Mucosa of stomach (tissue), 1 donor: ENCODE measurements at regions not wholly inside any gene's neighbourhood (a gene's known extent, or its start where the extent isn't known, plus 50 kb on each side); places are given as distances from the start of the nearest gene placed in this dataset.
"Not testable (repeated sequence)": the region's sequence is repeated elsewhere in the genome, so short reads cannot be mapped to it uniquely, and the experiment has no call there.

Experiments used
- H3K27me3 ChIP-seq: one replicate; pipeline ENCODE4 v1.7.0; 2013; ENCODE audit warnings: mild to moderate bottlenecking, low read length; ENCODE audit not compliant: control insufficient read depth, insufficient read depth
- H3K36me3 ChIP-seq: one replicate; pipeline ENCODE4 v1.7.0; 2013; ENCODE audit warnings: low read length; ENCODE audit not compliant: control insufficient read depth, insufficient read depth
- H3K4me1 ChIP-seq: one replicate; pipeline ENCODE4 v1.7.0; 2013; ENCODE audit warnings: mild to moderate bottlenecking, low read length; ENCODE audit not compliant: control insufficient read depth, insufficient read depth
- H3K4me3 ChIP-seq: one replicate; pipeline ENCODE4 v1.7.0; 2013; ENCODE audit warnings: low read length
- H3K9ac ChIP-seq: one replicate; pipeline ENCODE4 v1.7.0; 2013; ENCODE audit warnings: mild to moderate bottlenecking, low read length, moderate library complexity
- H3K9me3 ChIP-seq: one replicate; pipeline ENCODE4 v1.7.0; 2013; ENCODE audit warnings: mild to moderate bottlenecking, low read length, moderate library complexity; ENCODE audit not compliant: control insufficient read depth
- donor health status: Pancreatic carcinoma.

GRCh38 chr4:181835348-181835747 lies 407.9 kb upstream of the TENM3 start:
- H3K36me3 ChIP-seq: no peaks in the 10 kb centered on the region
- no peak overlapping the region for H3K4me3 ChIP-seq
- H3K9me3 ChIP-seq: no peaks in the 10 kb centered on the region
- H3K4me1 ChIP-seq: no peaks in the 10 kb centered on the region
- no peaks in the 10 kb centered on the region for H3K27me3 ChIP-seq
- H3K9ac ChIP-seq: no peak overlapping the region

- H3K4me3 ChIP-seq: no peak overlapping the region
- no peaks in the 10 kb centered on the region for H3K36me3 ChIP-seq
- H3K9ac ChIP-seq: no peak overlapping the region
- H3K27me3 ChIP-seq: no peaks in the 10 kb centered on the region
- H3K9me3 ChIP-seq: no peaks in the 10 kb centered on the region
- no peaks in the 10 kb centered on the region for H3K4me1 ChIP-seq
Measured at GRCh38 chr4:181838253-181838652, 404.9 kb upstream of the TENM3 start.

- H3K27me3 ChIP-seq, H3K9ac ChIP-seq, H3K9me3 ChIP-seq, H3K4me3 ChIP-seq, H3K4me1 ChIP-seq, H3K36me3 ChIP-seq: not testable (repeated sequence)
Measured at GRCh38 chr4:181843797-181844196, 399.4 kb upstream of the TENM3 start.

- H3K27me3 ChIP-seq: no peaks in the 10 kb centered on the region
- no peaks in the 10 kb centered on the region for H3K9me3 ChIP-seq
- H3K36me3 ChIP-seq: no peaks in the 10 kb centered on the region
- H3K4me3 ChIP-seq: no peak overlapping the region
- H3K4me1 ChIP-seq: no peaks in the 10 kb centered on the region
- H3K9ac ChIP-seq: no peak overlapping the region
Measured at GRCh38 chr4:181845617-181846016, 397.6 kb upstream of the TENM3 start.

- H3K9me3 ChIP-seq: no peaks in the 10 kb centered on the region
- H3K9ac ChIP-seq: no peak overlapping the region
- no peak overlapping the region for H3K4me3 ChIP-seq
- H3K4me1 ChIP-seq: no peaks in the 10 kb centered on the region
- no peaks in the 10 kb centered on the region for H3K27me3 ChIP-seq
- H3K36me3 ChIP-seq: no peaks in the 10 kb centered on the region
Measured at GRCh38 chr4:181846934-181847333, 396.3 kb upstream of the TENM3 start.

GRCh38 chr4:181848357-181848756 lies 394.8 kb upstream of the TENM3 start:
- no peak overlapping the region for H3K4me3 ChIP-seq
- no peaks in the 10 kb centered on the region for H3K4me1 ChIP-seq
- no peaks in the 10 kb centered on the region for H3K9me3 ChIP-seq
- H3K27me3 ChIP-seq: no peaks in the 10 kb centered on the region
- H3K36me3 ChIP-seq: no peaks in the 10 kb centered on the region
- H3K9ac ChIP-seq: no peak overlapping the region

- Histone ChIP-seq H3K27me3 (no peaks in the 10 kb centered on the region), H3K9me3 (no peaks in the 10 kb centered on the region), H3K4me3 (no peak overlapping the region), H3K36me3 (no peaks in the 10 kb centered on the region), H3K9ac (no peak overlapping the region), H3K4me1 (no peaks in the 10 kb centered on the region)
Measured at GRCh38 chr4:181849472-181849871, 393.7 kb upstream of the TENM3 start.

- Histone ChIP-seq H3K4me3 (no peak overlapping the region), H3K9ac (no peak overlapping the region), H3K9me3 (no peaks in the 10 kb centered on the region), H3K4me1 (no peaks in the 10 kb centered on the region), H3K27me3 (no peaks in the 10 kb centered on the region), H3K36me3 (no peaks in the 10 kb centered on the region)
Measured at GRCh38 chr4:181853881-181854511, 389.2 kb upstream of the TENM3 start.

GRCh38 chr4:181855307-181855706 lies 387.9 kb upstream of the TENM3 start:
- Histone ChIP-seq H3K4me1 (no peaks in the 10 kb centered on the region), H3K9me3 (no peaks in the 10 kb centered on the region), H3K27me3 (no peaks in the 10 kb centered on the region), H3K4me3 (no peak overlapping the region), H3K9ac (no peak overlapping the region), H3K36me3 (no peaks in the 10 kb centered on the region)

- H3K9me3 ChIP-seq, H3K4me1 ChIP-seq, H3K27me3 ChIP-seq, H3K4me3 ChIP-seq, H3K9ac ChIP-seq, H3K36me3 ChIP-seq: not testable (repeated sequence)
Measured at GRCh38 chr4:181857471-181857870, 385.7 kb upstream of the TENM3 start.

- no peaks in the 10 kb centered on the region for H3K4me1 ChIP-seq
Measured at GRCh38 chr4:181858741-181859140, 384.5 kb upstream of the TENM3 start.

GRCh38 chr4:181859439-181859838 lies 383.8 kb upstream of the TENM3 start:
- no peak overlapping the region for H3K4me3 ChIP-seq
- no peak overlapping the region for H3K9ac ChIP-seq
- no peaks in the 10 kb centered on the region for H3K27me3 ChIP-seq
- no peaks in the 10 kb centered on the region for H3K9me3 ChIP-seq
- H3K36me3 ChIP-seq: no peaks in the 10 kb centered on the region
- H3K4me1 ChIP-seq: no peaks in the 10 kb centered on the region

More at GRCh38 chr4:181858741-181859140, 384.5 kb upstream of the TENM3 start:
- Histone ChIP-seq H3K27me3 (no peaks in the 10 kb centered on the region), H3K9ac (no peak overlapping the region), H3K36me3 (no peaks in the 10 kb centered on the region), H3K9me3 (no peaks in the 10 kb centered on the region), H3K4me3 (no peak overlapping the region)

- Histone ChIP-seq H3K27me3 (no peaks in the 10 kb centered on the region), H3K36me3 (no peaks in the 10 kb centered on the region), H3K4me1 (no peaks in the 10 kb centered on the region), H3K4me3 (no peak overlapping the region), H3K9ac (no peak overlapping the region), H3K9me3 (no peaks in the 10 kb centered on the region)
Measured at GRCh38 chr4:181860157-181860556, 383.0 kb upstream of the TENM3 start.
